Transverse colon (tissue), 4 donors: ENCODE measurements at regions not wholly inside any gene's neighbourhood (a gene's known extent, or its start where the extent isn't known, plus 50 kb on each side); places are given as distances from the start of the nearest gene placed in this dataset.
"Not testable (repeated sequence)": the region's sequence is repeated elsewhere in the genome, so short reads cannot be mapped to it uniquely, and the experiment has no call there.

Experiments used
- DNase-seq: peaks from one replicate; pipeline ENCODE4 v3.0.0-alpha.2; 2019
- H3K27ac ChIP-seq, 4 donors: fragments of 200-600 bp; sonication (generic); 2 replicates each; pipeline ENCODE4 v1.5.1; 2016 to 2018; ENCODE audit warnings: inconsistent platforms in 4 of 4
- H3K27me3 ChIP-seq: fragments of 200-600 bp; sonication (generic); 2 replicates; pipeline ENCODE4 v1.5.1; 2017; ENCODE audit warnings: inconsistent platforms
- H3K36me3 ChIP-seq, 4 donors: fragments of 200-600 bp; sonication (generic); 2 replicates each; pipeline ENCODE4 v1.5.1; 2017 to 2019; ENCODE audit warnings: inconsistent platforms in 4 of 4
- H3K4me1 ChIP-seq, 4 donors: fragments of 200-600 bp; sonication (generic); 2 replicates each; pipeline ENCODE4 v1.5.1; 2017 to 2020; ENCODE audit warnings: inconsistent platforms in 4 of 4
- H3K4me3 ChIP-seq, 4 donors: fragments of 200-600 bp; sonication (generic); 1 replicate in 1 of 4; 2 replicates in 3 of 4; pipeline versions ENCODE4 v1.5.1 to v1.6.1; 2017 to 2019; ENCODE audit warnings: inconsistent platforms in 4 of 4
- H3K9me3 ChIP-seq, 2 donors: fragments of 200-600 bp; sonication (generic); 2 replicates each; pipeline ENCODE4 v1.5.1; 2017 to 2019; ENCODE audit warnings: inconsistent platforms in 2 of 2
- CTCF ChIP-seq, 5 experiments: fragments of 200-600 bp in 3 of 5; fragments of 450-650 bp in 2 of 5; sonication (generic) in 3 of 5; IDR thresholded peaks; 1 replicate in 2 of 5; 2 replicates in 3 of 5; pipeline ENCODE4 v1.5.1; 2016 to 2017; ENCODE audit warnings: antibody characterized with exemption in 5 of 5, inconsistent platforms in 3 of 5, mild to moderate bottlenecking in 2 of 5, moderate library complexity in 1 of 5
- EP300 ChIP-seq: sonication (generic); formaldehyde crosslinking; IDR thresholded peaks from one replicate; pipeline ENCODE4 v1.6.1; 2017; ENCODE audit warnings: antibody characterized with exemption, low read depth
- POLR2A ChIP-seq: fragments of 450-650 bp; IDR thresholded peaks from one replicate; pipeline ENCODE4 v1.6.1; 2016; ENCODE audit warnings: antibody characterized with exemption, mild to moderate bottlenecking, moderate library complexity
- POLR2AphosphoS5 ChIP-seq, 3 donors: sonication (generic); formaldehyde crosslinking; IDR thresholded peaks; one replicate each; pipeline ENCODE4 v1.6.1; 2016; ENCODE audit warnings: antibody characterized with exemption in 3 of 3
- WGBS, 2 donors: methylation state at CpG; one replicate each; pipeline ENCODE4 v1.1.5; 2018; ENCODE audit warnings: low coverage in 1 of 2; 5-methylcytosine and 5-hydroxymethylcytosine counted together
- in situ Hi-C, 4 donors: fragments of 200-750 bp; cut with MboI; loops; one replicate each; pipeline versions ENCODE4 v1.15.0 to v1.15.1; 2017; ENCODE audit warnings: low sequenced_read_pairs in 3 of 4, low pct_ligation_motif_present in 1 of 4, low pct_unique_long_range_greater_than_20kb in 1 of 4
- intact Hi-C: fragments of 100-400 bp; cut with DNase I; formaldehyde crosslinking; loops from one replicate; pipeline ENCODE4 v1.15.1; 2023; ENCODE audit warnings: low total_unique reads

DNA sequence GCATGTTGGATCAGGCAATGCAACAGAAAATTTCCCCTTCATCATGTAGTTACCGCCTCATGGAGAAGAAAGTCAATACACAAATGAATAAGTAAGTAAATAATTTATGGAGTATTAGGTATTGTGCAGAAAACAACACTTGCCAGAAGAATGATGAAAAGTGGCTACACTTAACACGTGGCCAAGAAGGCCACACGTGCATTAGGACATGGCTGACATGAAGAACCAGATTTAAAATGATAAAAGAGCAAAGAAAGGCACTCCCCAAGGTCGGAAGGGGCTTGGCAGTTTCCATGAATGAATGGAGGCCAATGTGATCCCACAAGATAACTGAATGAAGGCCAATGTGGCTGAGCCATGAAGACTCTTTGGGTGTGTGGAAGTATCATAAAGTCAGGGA, 447.2 kb downstream of the DOK5 start:
- no peaks in the 10 kb centered on the region for H3K9me3 ChIP-seq
- intact Hi-C loops (no loop called here), in situ Hi-C loops (no loop called here)
- 28 to 58% methylated on average over 4 of the region's 4 CpGs for WGBS, 2 donors
- no peaks in the 10 kb centered on the region for H3K27me3 ChIP-seq
- no peaks in the 10 kb centered on the region for H3K36me3 ChIP-seq
- H3K4me3 ChIP-seq, result no peak overlapping the region
- H3K27ac ChIP-seq, result no peak overlapping the region
- no peaks in the 10 kb centered on the region for H3K4me1 ChIP-seq
- DNase-seq, result no peak
- TF ChIP-seq CTCF (IDR thresholded peaks at IDR 0.05) (no peak), EP300 (no peak), POLR2AphosphoS5 (IDR thresholded peaks at IDR 0.05) (no peak), POLR2A (no peak)

DNA sequence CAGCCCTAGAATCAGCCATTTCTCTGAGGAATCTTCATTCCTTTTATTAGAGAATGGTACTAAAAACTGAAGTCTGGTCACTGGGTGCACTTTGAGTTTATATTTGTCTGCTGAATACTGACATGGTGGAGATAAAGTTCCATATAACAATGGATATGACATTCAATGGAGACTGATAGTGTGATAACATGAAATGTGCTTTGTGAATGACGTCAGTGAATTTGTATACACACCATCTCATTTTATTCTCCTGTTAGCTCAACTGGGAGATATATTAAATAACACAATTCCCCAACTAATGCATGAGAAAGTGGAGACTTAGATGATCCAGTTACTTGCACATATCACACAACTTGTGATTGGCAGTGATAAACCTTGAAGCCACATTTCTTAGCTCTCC, 446.7 kb downstream of the DOK5 start:
- no peaks in the 10 kb centered on the region for H3K36me3 ChIP-seq
- in situ Hi-C loops, result no loop called here
- no peak for DNase-seq
- intact Hi-C loops, result no loop called here
- no peaks in the 10 kb centered on the region for H3K27me3 ChIP-seq
- no peak overlapping the region for H3K27ac ChIP-seq
- H3K4me1 ChIP-seq, result no peaks in the 10 kb centered on the region
- no peak overlapping the region for H3K4me3 ChIP-seq
- TF ChIP-seq POLR2AphosphoS5 (IDR thresholded peaks at IDR 0.05), result no peak
- no peak for TF ChIP-seq POLR2A
- TF ChIP-seq EP300, result no peak
- no peak for TF ChIP-seq CTCF (IDR thresholded peaks at IDR 0.05)
- 55 to 75% methylated on average over 1 of the region's 1 CpG for WGBS, 2 donors
- H3K9me3 ChIP-seq, result no peaks in the 10 kb centered on the region

DNA sequence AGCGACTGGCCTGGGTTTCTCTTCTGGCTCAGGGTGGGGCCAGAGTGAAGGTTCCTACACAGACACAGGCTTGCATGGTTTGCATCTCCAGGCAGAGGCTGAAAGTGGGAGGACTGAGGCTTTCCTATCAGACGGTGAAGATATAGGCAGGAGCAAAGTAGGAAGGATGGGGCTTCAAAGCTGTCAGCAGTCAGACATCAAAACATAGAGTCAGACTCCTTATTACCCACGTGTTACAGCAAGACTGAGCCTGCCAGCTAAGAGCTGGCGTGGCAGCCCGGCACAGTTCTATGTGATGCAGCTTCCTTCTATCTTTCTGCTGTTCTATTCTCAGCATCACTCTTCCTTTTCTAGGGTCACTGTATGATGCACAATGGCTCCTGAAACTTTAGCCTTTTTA, 445.1 kb downstream of the DOK5 start:
- Histone ChIP-seq H3K4me3 (no peak overlapping the region), H3K36me3 (no peaks in the 10 kb centered on the region), H3K4me1 (no peaks in the 10 kb centered on the region), H3K27me3 (no peaks in the 10 kb centered on the region), H3K27ac (no peak overlapping the region), H3K9me3 (no peaks in the 10 kb centered on the region)
- intact Hi-C loops (no loop called here), in situ Hi-C loops (no loop called here)
- TF ChIP-seq CTCF (IDR thresholded peaks at IDR 0.05), result no peak
- 49 to 72% methylated on average over 3 to 5 of the region's 5 CpGs for WGBS, 2 donors
- no peak for DNase-seq

DNA sequence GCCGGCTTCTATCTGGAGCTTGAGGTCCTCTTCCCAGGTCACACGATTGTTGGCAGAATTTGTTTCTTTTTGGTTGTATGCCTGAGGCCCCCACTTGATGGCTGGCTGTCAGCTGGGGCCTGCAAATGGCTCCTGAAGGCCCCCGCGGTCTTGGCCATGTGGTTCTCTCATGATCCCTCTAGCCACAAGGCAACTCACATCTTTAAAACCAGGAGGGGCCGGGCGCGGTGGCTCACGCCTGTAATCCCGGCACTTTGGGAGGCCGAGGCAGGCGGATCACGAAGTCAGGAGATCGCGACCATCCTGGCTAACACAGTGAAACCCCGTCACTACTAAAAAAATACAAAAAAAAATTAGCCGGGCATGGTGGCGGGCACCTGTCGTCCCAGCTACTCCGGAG, 443.6 kb downstream of the DOK5 start:
- H3K4me3 ChIP-seq, H3K36me3 ChIP-seq, H3K27ac ChIP-seq, DNase-seq, H3K9me3 ChIP-seq, H3K27me3 ChIP-seq, H3K4me1 ChIP-seq, in situ Hi-C loops, intact Hi-C loops: not testable (repeated sequence)
- WGBS, 2 donors, result 93% methylated on average over 19 of the region's 19 CpGs; no CpG with 5 or more reads in 1 of the 2 donors

- intact Hi-C loops, result no loop called here
- Histone ChIP-seq H3K4me3 (no peak overlapping the region), H3K9me3 (no peaks in the 10 kb centered on the region), H3K27ac (no peak overlapping the region), H3K27me3 (no peaks in the 10 kb centered on the region), H3K4me1 (no peaks in the 10 kb centered on the region), H3K36me3 (no peaks in the 10 kb centered on the region)
- no peak for TF ChIP-seq CTCF (IDR thresholded peaks at IDR 0.05)
- no peak for TF ChIP-seq POLR2A
- no peak for TF ChIP-seq POLR2AphosphoS5 (IDR thresholded peaks at IDR 0.05)
- TF ChIP-seq EP300, result no peak
- in situ Hi-C loops, result no loop called here
- no peak for DNase-seq
- 63% methylated on average over 1 of the region's 1 CpG; no CpG with 5 or more reads in 1 of the 2 donors for WGBS, 2 donors
Measured at GRCh38 chr20:54914995-54915394, 439.6 kb downstream of the DOK5 start.
